ENCODE measurements at regions not wholly inside any gene's neighbourhood (a gene's known extent, or its start where the extent isn't known, plus 50 kb on each side); places are given as distances from the start of the nearest gene placed in this dataset.
"Not testable (repeated sequence)": the region's sequence is repeated elsewhere in the genome, so short reads cannot be mapped to it uniquely, and the experiment has no call there.

GRCh38 chr2:83280391-83280790 lies 1178.7 kb downstream of the SUCLG1 start:
- H3K4me3 ChIP-seq (ENCODE audit: low read depth, low read length): no peak overlapping the region
- TF ChIP-seq, protein P1, sequence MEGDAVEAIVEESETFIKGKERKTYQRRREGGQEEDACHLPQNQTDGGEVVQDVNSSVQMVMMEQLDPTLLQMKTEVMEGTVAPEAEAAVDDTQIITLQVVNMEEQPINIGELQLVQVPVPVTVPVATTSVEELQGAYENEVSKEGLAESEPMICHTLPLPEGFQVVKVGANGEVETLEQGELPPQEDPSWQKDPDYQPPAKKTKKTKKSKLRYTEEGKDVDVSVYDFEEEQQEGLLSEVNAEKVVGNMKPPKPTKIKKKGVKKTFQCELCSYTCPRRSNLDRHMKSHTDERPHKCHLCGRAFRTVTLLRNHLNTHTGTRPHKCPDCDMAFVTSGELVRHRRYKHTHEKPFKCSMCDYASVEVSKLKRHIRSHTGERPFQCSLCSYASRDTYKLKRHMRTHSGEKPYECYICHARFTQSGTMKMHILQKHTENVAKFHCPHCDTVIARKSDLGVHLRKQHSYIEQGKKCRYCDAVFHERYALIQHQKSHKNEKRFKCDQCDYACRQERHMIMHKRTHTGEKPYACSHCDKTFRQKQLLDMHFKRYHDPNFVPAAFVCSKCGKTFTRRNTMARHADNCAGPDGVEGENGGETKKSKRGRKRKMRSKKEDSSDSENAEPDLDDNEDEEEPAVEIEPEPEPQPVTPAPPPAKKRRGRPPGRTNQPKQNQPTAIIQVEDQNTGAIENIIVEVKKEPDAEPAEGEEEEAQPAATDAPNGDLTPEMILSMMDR (IDR thresholded peaks at IDR 0.05; ENCODE audit: low read depth, low read length, missing control alignments): no peak

GRCh38 chr2:83273322-83273721 lies 1185.8 kb downstream of the SUCLG1 start:
- H3K4me3 ChIP-seq (ENCODE audit: low read depth, low read length): no peak overlapping the region
- TF ChIP-seq, protein P1 (IDR thresholded peaks at IDR 0.05; ENCODE audit: low read depth, low read length, missing control alignments): no peak
- DNase-seq (ENCODE audit: low read depth): no peak

More at GRCh38 chr2:83280391-83280790, 1178.7 kb downstream of the SUCLG1 start:
- DNase-seq (ENCODE audit: low read depth): no peak

DNA sequence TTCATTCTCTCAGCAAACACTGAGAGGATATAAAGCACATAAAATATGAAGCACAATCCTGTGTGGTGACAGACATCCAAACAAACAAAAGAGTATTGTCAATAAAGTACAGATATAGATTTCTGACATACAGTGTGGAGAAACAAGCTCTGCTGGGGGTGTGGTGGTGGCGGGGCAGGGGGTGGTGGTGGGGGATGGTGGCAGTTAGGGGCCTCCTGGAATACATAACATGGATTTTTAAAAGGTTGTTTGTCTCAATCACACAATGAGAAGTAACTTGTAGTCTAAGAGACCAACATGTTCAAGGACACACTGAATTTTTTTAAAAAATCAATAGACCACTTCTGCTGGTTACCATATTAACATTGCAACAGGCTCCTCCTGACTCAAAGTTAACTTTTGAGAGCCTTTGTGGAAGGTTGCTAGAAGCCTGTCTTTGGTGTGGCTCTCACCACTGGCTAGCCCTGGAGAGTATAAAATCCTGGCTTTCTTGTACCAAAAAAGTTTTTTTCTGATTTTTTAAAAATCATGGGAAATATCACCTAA lies 1197.4 kb downstream of the SUCLG1 start:
- TF ChIP-seq, protein P1 (IDR thresholded peaks at IDR 0.05; ENCODE audit: low read depth, low read length, missing control alignments): no peak
- H3K4me3 ChIP-seq (ENCODE audit: low read depth, low read length): no peak overlapping the region
- no peak for DNase-seq (ENCODE audit: low read depth)

GRCh38 chr2:83253848-83254247 lies 1205.2 kb downstream of the SUCLG1 start:
- no peak for DNase-seq (ENCODE audit: low read depth)
- TF ChIP-seq, protein P1 (IDR thresholded peaks at IDR 0.05; ENCODE audit: low read depth, low read length, missing control alignments): no peak
- no peak overlapping the region for H3K4me3 ChIP-seq (ENCODE audit: low read depth, low read length)

- DNase-seq (ENCODE audit: low read depth): no peak
- no peak overlapping the region for H3K4me3 ChIP-seq (ENCODE audit: low read depth, low read length)
- TF ChIP-seq, protein P1 (IDR thresholded peaks at IDR 0.05; ENCODE audit: low read depth, low read length, missing control alignments): no peak
These were observed 1207.7 kb downstream of the SUCLG1 start for GRCh38 chr2:83251321-83251872.

DNA sequence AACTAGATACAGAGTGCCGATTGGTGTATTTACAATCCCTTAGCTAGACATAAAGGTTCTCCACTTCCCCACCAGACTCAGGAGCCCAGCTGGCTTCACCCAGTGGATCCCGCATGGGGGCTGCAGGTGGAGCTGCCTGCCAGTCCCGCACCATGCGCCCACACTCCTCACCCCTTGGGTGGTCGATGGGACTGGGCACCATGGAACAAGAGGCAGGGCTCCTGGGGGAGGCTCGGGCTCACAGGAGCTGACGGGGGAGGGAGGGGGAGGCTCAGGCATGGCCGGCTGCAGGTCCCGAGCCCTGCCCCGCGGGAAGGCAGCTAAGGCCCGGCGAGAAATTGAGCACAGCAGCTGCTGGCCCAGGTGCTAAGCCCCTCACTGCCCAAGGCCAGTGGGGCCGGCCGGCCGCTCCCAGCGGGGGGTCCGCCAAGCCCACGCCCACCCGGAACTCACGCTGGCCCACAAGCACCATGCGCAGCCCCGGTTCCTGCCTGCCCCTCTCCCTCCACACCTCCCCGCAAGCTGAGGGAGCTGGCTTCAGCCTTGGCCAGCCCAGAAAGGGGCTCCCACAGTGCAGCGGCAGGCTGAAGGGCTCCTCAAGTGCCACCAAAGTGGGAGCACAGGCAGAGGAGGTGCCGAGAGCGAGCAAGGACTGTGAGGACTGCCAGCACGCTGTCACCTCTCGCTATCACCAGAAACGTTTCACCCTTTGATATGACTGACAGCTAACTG lies 1213.1 kb downstream of the SUCLG1 start:
- DNase-seq (ENCODE audit: low read depth); H3K4me3 ChIP-seq (ENCODE audit: low read depth, low read length): not testable (repeated sequence)

DNA sequence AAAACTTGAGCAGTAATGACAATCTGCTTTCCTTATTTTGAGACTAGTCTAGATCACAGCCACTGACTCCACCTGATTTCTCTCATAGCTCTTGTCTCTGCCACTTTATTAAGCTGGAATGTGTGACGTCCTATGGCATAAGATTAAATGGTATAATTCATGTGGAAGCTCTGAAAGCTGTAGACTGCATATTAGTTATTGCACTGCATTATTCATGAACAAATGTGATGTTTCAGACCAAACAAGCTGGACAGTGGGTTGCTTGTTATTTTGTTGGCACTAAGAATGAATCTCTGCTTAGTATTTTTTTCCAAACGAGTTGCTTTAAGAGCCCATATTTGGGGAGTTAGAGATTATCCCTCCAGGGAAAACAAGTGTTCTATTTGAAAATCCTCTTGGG lies 1218.5 kb downstream of the SUCLG1 start:
- TF ChIP-seq, protein P1 (IDR thresholded peaks at IDR 0.05; ENCODE audit: low read depth, low read length, missing control alignments): no peak
- no peak overlapping the region for H3K4me3 ChIP-seq (ENCODE audit: low read depth, low read length)

More for the DNA sequence above, 1218.5 kb downstream of the SUCLG1 start:
- DNase-seq (ENCODE audit: low read depth): no peak
